Fibroblast of mammary gland (primary cell): ENCODE measurements at regions not wholly inside any gene's neighbourhood (a gene's known extent, or its start where the extent isn't known, plus 50 kb on each side); places are given as distances from the start of the nearest gene placed in this dataset.

Experiments
- DNase-seq: peaks from one replicate; pipeline ENCODE4 v3.0.0-alpha.2; 2010; ENCODE audit warnings: low read depth
- H3K4me3 ChIP-seq: 2 replicates; pipeline ENCODE4 v1.5.1; 2011; ENCODE audit warnings: low read depth, mild to moderate bottlenecking, low read length, moderate library complexity; ENCODE audit not compliant: control insufficient read depth
- TF ChIP-seq, protein P1 (sequence below): conservative IDR thresholded peaks from 2 replicates; pipeline ENCODE4 v1.5.1; 2011; ENCODE audit warnings: low read depth, low read length, inconsistent platforms; ENCODE audit not compliant: control insufficient read depth, insufficient read depth

DNA sequence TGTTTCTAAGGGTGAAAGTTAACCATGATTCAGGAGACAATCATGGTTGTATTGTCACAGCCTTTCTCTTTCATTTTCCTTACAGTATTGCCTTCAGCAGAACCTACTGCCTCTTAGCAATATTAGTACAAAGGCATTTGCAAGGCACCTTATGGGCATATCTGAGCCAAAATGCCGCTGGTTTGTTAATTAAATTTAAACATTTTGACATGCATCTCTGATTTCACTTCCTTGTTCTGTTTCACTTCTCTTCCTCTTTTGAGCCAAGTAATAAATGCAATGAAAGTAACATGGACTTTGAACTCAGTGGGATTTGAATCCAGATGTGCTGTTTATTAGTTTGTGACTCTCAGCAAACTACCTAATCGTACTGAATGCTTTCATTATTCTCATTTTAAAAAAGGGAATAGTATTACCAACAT is 467.4 kb upstream of the CITED2 start:
- no peak overlapping the region for H3K4me3 ChIP-seq
- TF ChIP-seq, protein P1, sequence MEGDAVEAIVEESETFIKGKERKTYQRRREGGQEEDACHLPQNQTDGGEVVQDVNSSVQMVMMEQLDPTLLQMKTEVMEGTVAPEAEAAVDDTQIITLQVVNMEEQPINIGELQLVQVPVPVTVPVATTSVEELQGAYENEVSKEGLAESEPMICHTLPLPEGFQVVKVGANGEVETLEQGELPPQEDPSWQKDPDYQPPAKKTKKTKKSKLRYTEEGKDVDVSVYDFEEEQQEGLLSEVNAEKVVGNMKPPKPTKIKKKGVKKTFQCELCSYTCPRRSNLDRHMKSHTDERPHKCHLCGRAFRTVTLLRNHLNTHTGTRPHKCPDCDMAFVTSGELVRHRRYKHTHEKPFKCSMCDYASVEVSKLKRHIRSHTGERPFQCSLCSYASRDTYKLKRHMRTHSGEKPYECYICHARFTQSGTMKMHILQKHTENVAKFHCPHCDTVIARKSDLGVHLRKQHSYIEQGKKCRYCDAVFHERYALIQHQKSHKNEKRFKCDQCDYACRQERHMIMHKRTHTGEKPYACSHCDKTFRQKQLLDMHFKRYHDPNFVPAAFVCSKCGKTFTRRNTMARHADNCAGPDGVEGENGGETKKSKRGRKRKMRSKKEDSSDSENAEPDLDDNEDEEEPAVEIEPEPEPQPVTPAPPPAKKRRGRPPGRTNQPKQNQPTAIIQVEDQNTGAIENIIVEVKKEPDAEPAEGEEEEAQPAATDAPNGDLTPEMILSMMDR, result no peak
- no peak for DNase-seq

DNA sequence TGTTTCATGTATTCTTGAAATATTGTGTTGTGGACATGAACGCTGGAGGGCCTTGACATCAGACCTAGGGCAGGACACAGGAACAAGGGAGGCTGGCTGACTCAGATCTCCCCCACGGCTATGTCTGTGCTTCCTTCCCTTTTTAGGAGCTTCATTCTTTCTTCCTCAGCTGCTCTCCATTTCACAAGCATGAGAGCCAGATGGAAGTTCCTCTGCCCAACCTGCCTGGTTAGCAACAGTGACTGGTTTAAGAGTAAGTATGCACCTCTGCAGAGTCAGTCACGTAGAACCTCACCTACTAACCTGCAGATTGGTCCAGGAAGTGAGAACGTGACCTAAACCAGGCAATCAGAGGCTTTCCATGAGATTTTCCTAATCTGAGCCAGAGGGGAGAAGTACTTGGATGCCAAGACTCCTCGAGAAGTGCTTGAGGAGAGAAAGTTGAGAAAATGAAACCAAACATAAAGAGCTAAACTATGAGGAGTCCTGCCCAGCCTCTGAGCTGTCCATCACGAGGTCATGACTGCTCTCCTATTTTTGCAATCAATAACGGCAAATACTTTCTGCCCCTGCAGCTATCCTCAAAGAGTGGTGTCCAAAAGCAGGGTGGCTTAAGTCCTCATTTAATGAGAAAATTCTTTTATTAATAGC is 465.2 kb upstream of the CITED2 start:
- no peak overlapping the region for H3K4me3 ChIP-seq
- TF ChIP-seq, protein P1, result no peak
- no peak for DNase-seq

DNA sequence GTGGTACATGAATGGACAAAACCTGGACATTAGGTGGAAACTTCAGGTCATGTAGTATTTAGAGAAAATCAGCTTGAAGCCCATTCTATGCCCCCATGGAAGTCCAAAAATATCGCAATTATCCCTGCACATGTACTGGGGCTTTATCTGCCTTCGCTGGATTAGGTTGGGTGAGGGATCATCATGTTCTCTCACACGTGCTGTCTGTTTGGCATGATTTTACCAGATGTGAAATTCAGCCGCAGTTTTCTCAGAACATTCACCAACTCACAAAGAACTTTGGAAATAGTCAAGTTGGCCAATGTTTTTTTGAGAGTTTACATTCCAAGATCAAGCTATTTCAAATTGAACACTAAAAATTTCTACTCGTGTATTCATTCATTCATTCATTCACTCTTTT is 459.8 kb upstream of the CITED2 start:
- no peak overlapping the region for H3K4me3 ChIP-seq
- no peak for DNase-seq
- TF ChIP-seq, protein P1, result no peak

DNA sequence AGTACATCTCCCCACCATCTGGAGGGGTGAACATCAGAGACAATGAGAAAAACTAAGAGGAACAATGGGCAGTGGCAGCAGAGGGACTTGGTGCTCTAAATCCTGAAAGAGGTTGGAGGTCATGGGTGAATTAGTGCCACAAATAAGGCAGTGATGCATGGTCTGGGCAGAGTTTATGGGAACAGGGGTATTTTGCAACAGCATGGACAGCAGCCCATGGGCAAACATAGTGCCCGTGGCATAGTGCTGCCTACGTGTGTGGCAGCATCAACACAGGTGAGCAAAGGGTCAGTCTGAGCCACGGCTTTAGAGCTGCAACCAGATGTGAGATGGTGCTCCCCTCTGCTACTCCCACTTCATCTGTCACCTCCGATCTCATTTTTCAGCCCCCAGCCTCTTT is 459.1 kb upstream of the CITED2 start:
- DNase-seq, result no peak
- TF ChIP-seq, protein P1, result no peak
- no peak overlapping the region for H3K4me3 ChIP-seq

DNA sequence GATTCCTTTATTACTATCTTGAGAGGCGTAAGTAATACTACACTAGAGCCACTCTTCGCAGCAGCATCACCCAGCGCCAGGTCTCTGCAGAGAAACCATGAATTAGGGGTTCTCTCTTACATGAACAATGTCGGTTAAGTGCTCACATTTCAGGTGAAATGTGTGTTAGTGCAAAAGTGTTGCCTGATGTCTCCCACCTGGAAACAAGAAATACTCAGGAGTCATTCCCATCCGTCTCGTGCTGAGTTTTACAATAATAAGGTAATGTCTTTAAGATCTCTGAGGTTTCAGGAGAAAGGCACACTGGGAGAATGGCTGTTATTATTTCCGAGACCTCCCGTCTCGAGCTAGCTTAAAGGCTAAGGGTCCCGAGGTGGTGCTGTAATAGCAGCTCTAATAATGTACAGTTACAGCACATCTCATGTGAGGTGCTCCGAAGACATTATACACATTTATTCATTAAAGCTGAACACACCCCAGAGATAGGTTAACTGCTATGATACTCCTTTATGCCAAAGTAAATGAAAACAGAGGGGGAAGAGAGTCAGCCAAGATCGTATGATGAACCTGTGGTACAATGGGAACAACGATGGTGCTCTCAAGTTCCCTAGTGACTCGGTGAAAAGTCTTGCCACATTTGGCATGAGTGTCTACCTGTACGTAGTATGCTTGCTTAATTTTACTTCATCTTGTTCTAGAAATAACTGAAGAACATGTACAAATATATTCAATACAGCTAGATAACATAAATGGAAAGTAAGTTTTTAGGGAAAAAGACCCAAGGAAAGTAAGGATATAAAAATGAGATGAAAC is 458.3 kb upstream of the CITED2 start:
- TF ChIP-seq, protein P1, result no peak
- no peak for DNase-seq
- no peak overlapping the region for H3K4me3 ChIP-seq

DNA sequence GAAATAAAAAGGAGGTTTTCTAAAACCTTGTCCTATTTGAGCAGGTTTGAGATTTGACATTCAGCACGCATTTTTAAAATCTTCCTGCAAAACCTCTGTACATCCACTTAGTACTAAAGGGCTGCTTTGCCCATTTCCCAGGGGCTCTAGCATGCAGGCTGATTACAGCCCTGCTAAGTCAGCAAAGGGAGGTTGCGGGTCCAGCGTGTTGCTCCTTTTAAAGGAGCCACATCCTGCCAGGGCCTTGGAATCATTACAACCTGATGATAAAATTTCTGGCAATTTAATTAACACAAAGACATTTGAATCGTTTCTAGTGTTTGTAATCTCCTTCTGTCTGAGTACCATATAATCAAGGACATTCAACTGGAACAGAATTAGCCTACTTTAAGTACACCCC is 455.1 kb upstream of the CITED2 start:
- no peak overlapping the region for H3K4me3 ChIP-seq
- DNase-seq, result no peak
- TF ChIP-seq, protein P1, result no peak
